Stomach (tissue), 4 donors: ENCODE measurements at regions not wholly inside any gene's neighbourhood (a gene's known extent, or its start where the extent isn't known, plus 50 kb on each side); places are given as distances from the start of the nearest gene placed in this dataset.

Source experiments
- CTCF ChIP-seq, 7 experiments: fragments of 450-650 bp in 4 of 7; fragments of 200-600 bp in 3 of 7; sonication (generic) in 3 of 7; IDR thresholded peaks; one replicate each; pipeline ENCODE4 v1.5.1; 2016 to 2019; ENCODE audit warnings: antibody characterized with exemption in 7 of 7, control low read depth in 2 of 7, mild to moderate bottlenecking in 1 of 7
- POLR2A ChIP-seq, 4 donors: fragments of 450-650 bp; IDR thresholded peaks; one replicate each; pipeline ENCODE4 v1.6.1; 2016; ENCODE audit warnings: antibody characterized with exemption in 4 of 4, control low read depth in 2 of 4, mild to moderate bottlenecking in 1 of 4, moderate library complexity in 1 of 4

- TF ChIP-seq CTCF (IDR thresholded peaks at IDR 0.05) = no peak
- TF ChIP-seq POLR2A (IDR thresholded peaks at IDR 0.05) = no peak
These were observed 62.4 kb upstream of the SKOR2 start for GRCh38 chr18:47313901-47314300.
